GM19328 (cell line): ENCODE measurements at regions not wholly inside any gene's neighbourhood (a gene's known extent, or its start where the extent isn't known, plus 50 kb on each side); places are given as distances from the start of the nearest gene placed in this dataset.
"Not testable (repeated sequence)": the region's sequence is repeated elsewhere in the genome, so short reads cannot be mapped to it uniquely, and the experiment has no call there.

Experiments used
- ATAC-seq: cut with Tn5 transposase; IDR thresholded peaks from one replicate; pipeline ENCODE4 v1.9.1; 2021; ENCODE audit warnings: mild to moderate bottlenecking, moderate library complexity; ENCODE audit not compliant: unreplicated experiment

DNA sequence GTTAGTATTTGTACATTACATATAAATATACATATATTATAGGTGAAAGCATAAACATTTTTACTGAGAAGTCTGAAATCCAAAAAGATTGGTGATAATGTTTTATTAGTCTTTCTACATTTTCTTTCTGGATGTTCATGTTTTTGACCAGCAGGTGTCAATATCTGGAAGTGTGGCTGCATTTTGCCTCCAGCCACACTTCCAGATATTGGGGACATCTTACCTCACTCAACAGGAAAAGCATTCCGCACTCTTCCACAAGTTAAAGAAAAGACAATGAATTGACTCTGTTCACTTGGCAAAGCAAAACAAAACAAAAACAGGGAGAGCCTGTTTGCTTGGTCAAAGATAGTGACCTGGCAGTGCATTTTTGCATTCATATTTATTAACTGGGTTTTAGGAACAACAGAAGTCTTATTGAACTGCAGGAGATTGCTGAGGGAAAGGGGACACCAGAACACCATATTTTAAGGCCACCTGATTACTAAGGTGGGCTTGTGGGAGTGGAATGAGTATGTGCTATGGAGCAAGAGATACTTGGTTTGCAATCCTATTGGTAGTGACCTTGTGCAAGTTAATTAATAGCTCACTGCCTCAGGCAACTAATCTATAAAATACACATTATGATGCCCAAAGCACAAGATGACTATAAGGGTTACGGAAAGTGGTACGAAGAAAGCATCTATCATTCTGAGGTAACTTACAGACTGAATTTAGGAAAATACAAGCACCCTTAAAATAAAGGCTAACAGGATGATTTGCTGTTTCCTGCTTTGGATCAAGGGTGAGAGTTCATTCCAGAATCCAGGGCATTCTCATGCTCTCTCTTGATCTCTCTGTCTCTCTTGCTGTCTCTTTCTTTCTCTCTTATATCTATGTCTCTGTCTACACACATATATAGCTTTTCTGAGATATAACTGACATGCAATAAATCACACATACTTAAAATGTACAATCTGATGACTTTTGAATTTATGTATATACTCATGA lies 389.9 kb upstream of the EMCN start:
- no peak for ATAC-seq

- no peak for ATAC-seq
These were observed 389.2 kb upstream of the EMCN start for GRCh38 chr4:100906973-100907372.

GRCh38 chr4:100900945-100901344 lies 383.1 kb upstream of the EMCN start:
- ATAC-seq: not testable (repeated sequence)

DNA sequence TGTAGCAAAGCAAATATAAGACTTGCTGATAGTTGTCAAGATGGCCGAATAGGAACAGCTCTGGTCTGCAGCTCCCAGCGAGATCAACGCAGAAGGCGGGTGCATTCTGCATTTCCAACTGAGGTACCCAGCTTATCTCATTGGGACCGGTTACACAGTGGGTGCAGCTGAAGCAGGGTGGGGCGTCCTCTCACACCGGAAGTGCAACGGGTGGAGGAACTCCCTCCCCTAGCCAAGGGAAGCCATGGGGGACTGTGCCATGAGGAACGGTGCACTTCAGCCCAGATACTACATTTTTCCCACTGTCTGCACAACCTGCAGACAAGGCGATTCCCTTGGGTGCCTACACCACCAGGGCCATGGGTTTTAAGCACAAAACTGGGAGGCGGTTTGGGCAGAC lies 382.3 kb upstream of the EMCN start:
- no peak for ATAC-seq

- no peak for ATAC-seq
These were observed 381.0 kb upstream of the EMCN start for GRCh38 chr4:100898844-100899243.

DNA sequence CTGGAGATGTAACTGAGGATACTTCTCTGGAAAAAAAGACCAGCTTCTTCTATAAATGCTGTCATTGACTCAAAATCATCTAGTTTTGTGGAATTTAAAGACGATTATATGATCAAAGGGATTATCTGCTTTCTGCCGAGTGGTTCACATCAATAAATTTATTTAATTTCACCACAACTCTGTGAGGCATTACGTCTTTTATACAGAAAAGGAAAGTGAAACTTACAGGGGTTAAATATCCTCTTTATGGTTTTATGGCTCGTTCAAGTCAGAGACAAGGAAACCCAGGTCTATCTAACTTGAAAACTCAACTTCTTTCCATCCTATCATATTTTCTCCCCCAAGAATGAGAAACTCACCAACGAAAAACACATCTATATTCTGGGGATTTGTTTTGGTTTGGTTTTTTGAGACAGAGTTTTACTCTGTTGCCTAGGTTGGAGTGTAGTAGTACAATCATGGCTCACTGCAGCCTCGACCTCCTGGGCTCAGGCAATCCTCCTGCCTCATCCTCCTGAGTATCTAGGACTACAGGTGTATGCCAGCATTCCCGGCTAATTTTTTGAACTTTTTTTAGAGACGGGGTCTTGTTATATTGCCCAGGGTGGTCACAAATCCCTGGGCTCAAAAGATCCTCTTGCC lies 377.9 kb upstream of the EMCN start:
- ATAC-seq: peak; percentile 73

- no peak for ATAC-seq
These were observed 376.6 kb upstream of the EMCN start for GRCh38 chr4:100894339-100894870.

GRCh38 chr4:100891808-100892207 lies 374.0 kb upstream of the EMCN start:
- ATAC-seq: no peak

DNA sequence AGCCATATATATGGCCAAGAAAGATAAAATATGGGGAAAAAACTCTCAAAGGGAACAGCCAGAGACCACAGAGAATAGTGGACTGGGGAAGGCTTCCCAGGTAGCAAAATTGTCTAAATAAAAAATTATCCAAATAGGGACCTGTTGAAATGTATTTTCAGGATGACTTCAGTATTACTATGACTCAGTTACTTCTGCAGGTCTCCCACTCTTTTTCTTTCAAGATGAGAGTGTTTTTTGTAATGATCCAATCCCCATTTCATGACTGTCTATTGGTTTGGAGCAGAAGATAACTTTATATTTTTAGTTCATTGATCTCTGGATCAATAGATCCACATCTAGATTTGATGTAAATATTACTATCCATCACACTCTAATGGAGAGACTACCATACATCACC lies 372.1 kb upstream of the EMCN start:
- ATAC-seq: no peak

DNA sequence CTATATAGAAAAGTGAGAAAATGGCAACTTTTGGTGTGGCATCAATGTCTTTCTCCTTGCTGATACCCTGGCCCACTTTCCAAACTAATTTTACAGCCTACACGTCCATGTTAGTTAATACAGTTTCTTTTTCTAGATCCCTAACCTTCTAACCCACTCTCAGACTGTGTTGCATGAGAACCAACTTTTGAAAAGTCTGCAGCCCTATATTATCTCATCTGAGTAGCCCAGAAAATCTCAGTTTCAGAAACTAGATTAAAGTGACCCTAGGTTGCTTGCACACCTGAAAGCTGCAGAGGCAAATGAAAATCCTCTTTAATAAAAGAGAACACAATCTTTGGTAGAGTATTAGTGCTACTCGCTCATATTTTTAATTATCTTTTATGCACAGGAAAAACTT lies 371.6 kb upstream of the EMCN start:
- no peak for ATAC-seq

GRCh38 chr4:100882661-100883060 lies 364.8 kb upstream of the EMCN start:
- ATAC-seq: no peak

- no peak for ATAC-seq
These were observed 363.5 kb upstream of the EMCN start for GRCh38 chr4:100881283-100881682.

GRCh38 chr4:100880011-100880410 lies 362.2 kb upstream of the EMCN start:
- ATAC-seq: no peak

GRCh38 chr4:100879471-100879870 lies 361.6 kb upstream of the EMCN start:
- ATAC-seq: no peak

DNA sequence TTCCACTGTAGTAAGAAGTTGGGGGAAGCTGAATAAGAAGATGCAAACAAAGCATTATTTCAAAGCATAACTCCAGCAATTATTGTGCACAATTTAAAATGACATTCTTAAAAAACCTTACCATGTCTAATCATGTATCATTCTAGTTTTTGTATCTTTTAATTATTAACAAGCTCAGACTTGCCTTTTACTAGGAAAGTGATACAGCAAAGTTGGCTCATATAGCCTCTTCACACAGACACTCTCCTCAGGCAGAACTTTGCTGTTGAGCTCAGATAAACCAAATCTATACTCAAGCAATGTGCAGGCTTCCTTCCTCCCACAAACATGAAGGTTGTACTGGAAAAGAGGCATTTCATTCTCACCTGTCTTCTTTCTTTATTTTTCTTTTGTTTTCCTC lies 358.7 kb upstream of the EMCN start:
- ATAC-seq: no peak

DNA sequence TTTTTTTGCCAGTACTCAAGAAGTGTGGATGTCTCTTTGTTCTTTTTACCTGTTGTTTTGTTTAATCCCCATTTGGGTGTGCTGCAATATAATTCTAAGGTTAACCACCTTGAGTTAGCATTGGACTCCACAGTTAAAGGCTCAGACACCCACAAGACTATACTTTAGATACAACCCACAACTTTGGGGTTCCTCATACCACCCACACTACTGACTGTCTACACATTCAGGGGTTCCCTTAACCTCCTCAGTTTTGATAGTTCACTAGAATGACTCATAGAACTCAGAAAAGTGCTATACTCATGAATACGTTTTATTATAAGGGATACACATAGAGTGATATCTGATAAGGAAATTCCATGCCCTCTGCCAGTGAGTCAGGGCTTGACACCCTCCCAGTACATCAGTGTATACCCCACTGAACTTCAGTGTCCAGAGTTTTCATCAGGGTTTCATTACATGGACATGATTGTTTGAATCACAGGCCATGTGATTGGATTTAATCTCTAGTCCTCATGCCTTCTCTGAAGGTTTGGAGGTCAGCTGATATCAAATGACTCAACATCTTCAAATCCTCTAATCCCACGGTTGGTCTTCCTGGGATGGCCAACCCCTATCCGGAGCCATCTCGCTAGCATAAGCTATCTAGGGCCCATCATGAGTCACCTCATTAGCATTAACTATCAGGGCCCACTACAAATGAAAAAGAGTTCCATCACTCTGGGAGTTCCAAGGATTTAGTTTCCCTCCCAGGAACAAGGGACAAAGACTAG lies 357.7 kb upstream of the EMCN start:
- no peak for ATAC-seq

GRCh38 chr4:100872811-100873210 lies 355.0 kb upstream of the EMCN start:
- no peak for ATAC-seq

DNA sequence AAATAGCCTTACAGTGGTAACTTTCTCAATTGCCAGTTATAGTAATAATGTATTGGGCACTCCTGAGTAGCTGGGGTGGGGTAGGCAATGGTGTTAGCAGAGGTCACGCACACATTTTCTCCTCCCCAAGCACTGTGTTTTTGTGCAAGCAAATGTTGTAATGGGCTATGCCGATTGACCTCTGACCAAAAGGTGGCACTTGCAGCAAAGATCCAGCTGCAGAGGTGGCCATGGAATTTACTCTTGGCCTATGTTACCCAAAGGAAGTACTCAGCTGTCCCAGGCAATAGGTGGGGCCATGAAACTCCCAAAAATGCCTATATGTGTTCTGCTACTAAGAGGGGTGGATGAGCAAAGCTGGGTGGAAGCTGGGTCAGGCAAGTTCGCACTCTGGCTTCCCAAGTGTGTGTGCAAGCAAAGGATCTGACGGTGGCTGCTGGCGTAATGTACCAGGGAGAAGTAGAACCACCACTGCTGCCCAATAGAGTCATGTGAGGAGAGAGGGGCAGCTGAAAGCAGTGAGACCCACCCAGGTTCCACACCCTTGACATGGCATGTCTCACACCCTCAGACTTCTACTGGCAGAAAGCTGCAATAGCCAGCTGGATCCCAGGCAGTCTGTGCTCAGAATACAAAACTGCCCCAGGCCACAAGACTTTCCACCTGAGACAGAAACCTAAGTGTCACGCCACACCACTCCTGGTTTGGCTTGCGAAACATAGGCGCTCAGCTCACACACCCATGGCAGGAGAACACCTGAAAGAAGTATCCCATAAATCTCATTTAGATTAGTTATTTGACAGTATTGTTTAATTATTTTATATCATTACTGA lies 353.3 kb upstream of the EMCN start:
- no peak for ATAC-seq

- ATAC-seq: no peak
These were observed 351.5 kb upstream of the EMCN start for GRCh38 chr4:100869276-100869675.

DNA sequence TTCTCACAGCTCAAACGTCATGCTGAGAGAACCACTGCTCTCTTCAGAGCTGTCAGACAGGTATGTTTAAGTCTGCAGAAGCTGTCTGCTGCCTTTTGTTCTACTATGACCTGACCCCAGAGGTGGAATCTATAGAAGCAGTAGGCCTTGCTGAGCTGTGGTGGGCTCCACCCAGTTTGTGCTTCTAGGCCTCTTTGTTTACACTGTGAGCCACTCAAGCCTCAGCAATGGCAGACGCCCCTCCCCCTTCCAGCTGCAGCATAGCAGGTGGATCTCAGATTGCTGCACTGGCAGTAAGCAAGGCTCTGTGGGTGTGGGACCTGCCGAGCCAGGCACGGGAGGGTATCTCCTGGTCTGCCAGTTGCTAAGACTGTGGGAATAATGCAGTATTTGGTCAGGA lies 350.5 kb upstream of the EMCN start:
- ATAC-seq: not testable (repeated sequence)
